Osteoblast (primary cell): ENCODE measurements at regions not wholly inside any gene's neighbourhood (a gene's known extent, or its start where the extent isn't known, plus 50 kb on each side); places are given as distances from the start of the nearest gene placed in this dataset.

Experiments used
- DNase-seq: peaks from one replicate; pipeline ENCODE4 v3.0.0; 2011; ENCODE audit warnings: low spot score, mixed read lengths; ENCODE audit not compliant: insufficient read length; ENCODE audit errors: missing footprints
- H2AFZ ChIP-seq: 2 replicates; pipeline ENCODE4 v1.6.0; 2011; ENCODE audit warnings: mild to moderate bottlenecking, low read length
- H3K27ac ChIP-seq: 2 replicates; pipeline ENCODE4 v1.5.1; 2011; ENCODE audit warnings: mild to moderate bottlenecking, low read depth, low read length, moderate library complexity
- H3K27me3 ChIP-seq: 2 replicates; pipeline ENCODE4 v1.6.0; 2012; ENCODE audit warnings: mild to moderate bottlenecking, control low read depth, inconsistent platforms, low read length, moderate library complexity; ENCODE audit not compliant: insufficient read depth
- H3K36me3 ChIP-seq: 2 replicates; pipeline ENCODE4 v1.5.1; 2011; ENCODE audit warnings: mild to moderate bottlenecking, low read length, control low read depth, moderate library complexity; ENCODE audit not compliant: insufficient read depth
- H3K4me1 ChIP-seq: 2 replicates; pipeline ENCODE4 v1.5.1; 2011; ENCODE audit warnings: mild to moderate bottlenecking, low read length, control low read depth, moderate library complexity; ENCODE audit not compliant: insufficient read depth
- H3K4me2 ChIP-seq: 2 replicates; pipeline ENCODE4 v1.6.0; 2011; ENCODE audit warnings: mild to moderate bottlenecking, low read length; ENCODE audit not compliant: insufficient read depth
- H3K4me3 ChIP-seq: fragments of 200-600 bp; sonication (generic); 3 replicates; pipeline ENCODE4 v1.5.1; 2012; ENCODE audit warnings: mild to moderate bottlenecking, low read length, inconsistent platforms; ENCODE audit not compliant: insufficient read depth
- H3K79me2 ChIP-seq: 2 replicates; pipeline ENCODE4 v1.6.0; 2012; ENCODE audit warnings: mild to moderate bottlenecking, low read length, control low read depth, inconsistent platforms; ENCODE audit not compliant: insufficient read depth
- H3K9me3 ChIP-seq: 2 replicates; pipeline ENCODE4 v1.5.1; 2011; ENCODE audit warnings: low read depth, low read length, control low read depth
- H4K20me1 ChIP-seq: 2 replicates; pipeline ENCODE4 v1.6.0; 2012; ENCODE audit warnings: mild to moderate bottlenecking, low read length, control low read depth; ENCODE audit not compliant: insufficient read depth
- CTCF ChIP-seq: IDR thresholded peaks from 2 replicates; pipeline ENCODE4 v1.5.1; 2011; ENCODE audit warnings: mild to moderate bottlenecking, low read depth, low read length, moderate library complexity; ENCODE audit errors: extremely low read depth

- Histone ChIP-seq H3K4me1 (no peaks in the 10 kb centered on the region), H2AFZ (no peak overlapping the region)
These were observed 274.6 kb downstream of the ETAA1 start for GRCh38 chr2:67671464-67672450.

GRCh38 chr2:67674668-67675067, 277.5 kb downstream of the ETAA1 start:
- Histone ChIP-seq H3K79me2 (no peaks in the 10 kb centered on the region), H3K9me3 (no peaks in the 10 kb centered on the region), H3K27me3 (no peaks in the 10 kb centered on the region), H2AFZ (no peak overlapping the region), H3K36me3 (no peaks in the 10 kb centered on the region), H3K4me2 (no peak overlapping the region), H4K20me1 (no peaks in the 10 kb centered on the region), H3K4me1 (no peaks in the 10 kb centered on the region), H3K27ac (no peak overlapping the region), H3K4me3 (no peak overlapping the region)
- DNase-seq: no peak
- TF ChIP-seq CTCF: no peak

More at GRCh38 chr2:67671464-67672450, 274.6 kb downstream of the ETAA1 start:
- H3K9me3 ChIP-seq: no peaks in the 10 kb centered on the region
- peaks cover 2% of the 10 kb centered on the region for H3K27me3 ChIP-seq
- no peak for TF ChIP-seq CTCF
- H4K20me1 ChIP-seq: no peaks in the 10 kb centered on the region
- no peak overlapping the region for H3K4me2 ChIP-seq
- no peak overlapping the region for H3K4me3 ChIP-seq
- DNase-seq: no peak
- H3K27ac ChIP-seq: no peak overlapping the region
- H3K36me3 ChIP-seq: no peaks in the 10 kb centered on the region
- H3K79me2 ChIP-seq: no peaks in the 10 kb centered on the region

GRCh38 chr2:67684991-67685390, 287.9 kb downstream of the ETAA1 start:
- no peak for DNase-seq
- no peak overlapping the region for H3K4me2 ChIP-seq
- peaks cover 13% of the 10 kb centered on the region for H3K27me3 ChIP-seq
- no peak for TF ChIP-seq CTCF
- no peaks in the 10 kb centered on the region for H3K79me2 ChIP-seq
- H4K20me1 ChIP-seq: no peaks in the 10 kb centered on the region
- no peak overlapping the region for H2AFZ ChIP-seq
- H3K4me3 ChIP-seq: no peak overlapping the region
- H3K36me3 ChIP-seq: no peaks in the 10 kb centered on the region
- no peaks in the 10 kb centered on the region for H3K4me1 ChIP-seq
- H3K27ac ChIP-seq: no peak overlapping the region
- H3K9me3 ChIP-seq: no peaks in the 10 kb centered on the region

GRCh38 chr2:67686254-67686653, 289.1 kb downstream of the ETAA1 start:
- TF ChIP-seq CTCF: no peak
- Histone ChIP-seq H3K79me2 (no peaks in the 10 kb centered on the region), H3K4me2 (no peak overlapping the region), H3K9me3 (no peaks in the 10 kb centered on the region), H3K27me3 (peaks cover 17% of the 10 kb centered on the region), H2AFZ (no peak overlapping the region), H4K20me1 (no peaks in the 10 kb centered on the region), H3K36me3 (no peaks in the 10 kb centered on the region), H3K4me3 (no peak overlapping the region), H3K4me1 (no peaks in the 10 kb centered on the region), H3K27ac (no peak overlapping the region)
- no peak for DNase-seq
